ENCODE measurements at regions not wholly inside any gene's neighbourhood (a gene's known extent, or its start where the extent isn't known, plus 50 kb on each side); places are given as distances from the start of the nearest gene placed in this dataset.

- WGBS, 2 experiments (ENCODE audit: insufficient coverage in 1 of 2, insufficient read length in 1 of 2) = 88 to 100% methylated on average over 1 of the region's 1 CpG
- Histone ChIP-seq H3K27me3 (ENCODE audit: control insufficient read depth, insufficient read depth, low read length, poor library complexity, severe bottlenecking) (no peaks in the 10 kb centered on the region), H3K9me3 (ENCODE audit: control insufficient read depth, low read length) (no peaks in the 10 kb centered on the region), H3K4me1 (ENCODE audit: control insufficient read depth, insufficient read depth, low read length) (peaks cover 8% of the 10 kb centered on the region), H3K36me3 (ENCODE audit: control insufficient read depth, insufficient read depth, low read length) (no peaks in the 10 kb centered on the region), H3K27ac (ENCODE audit: low read depth, low read length) (no peak overlapping the region), H3K4me3 (ENCODE audit: low read length) (no peak overlapping the region), H3K9ac (ENCODE audit: extremely low read depth, low read length, poor library complexity, severe bottlenecking) (no peak overlapping the region)
- DNase-seq = no peak
- H3K27me3 Mint-ChIP-seq (ENCODE audit: insufficient read depth) = no peaks in the 10 kb centered on the region
- H3K4me1 Mint-ChIP-seq = peaks cover 18% of the 10 kb centered on the region
- H3K36me3 Mint-ChIP-seq (ENCODE audit: low read depth) = no peaks in the 10 kb centered on the region
- H3K4me3 Mint-ChIP-seq = no peak overlapping the region
- no peak overlapping the region for H3K27ac Mint-ChIP-seq
- no peaks in the 10 kb centered on the region for H3K9me3 Mint-ChIP-seq
- TF ChIP-seq, protein P1, sequence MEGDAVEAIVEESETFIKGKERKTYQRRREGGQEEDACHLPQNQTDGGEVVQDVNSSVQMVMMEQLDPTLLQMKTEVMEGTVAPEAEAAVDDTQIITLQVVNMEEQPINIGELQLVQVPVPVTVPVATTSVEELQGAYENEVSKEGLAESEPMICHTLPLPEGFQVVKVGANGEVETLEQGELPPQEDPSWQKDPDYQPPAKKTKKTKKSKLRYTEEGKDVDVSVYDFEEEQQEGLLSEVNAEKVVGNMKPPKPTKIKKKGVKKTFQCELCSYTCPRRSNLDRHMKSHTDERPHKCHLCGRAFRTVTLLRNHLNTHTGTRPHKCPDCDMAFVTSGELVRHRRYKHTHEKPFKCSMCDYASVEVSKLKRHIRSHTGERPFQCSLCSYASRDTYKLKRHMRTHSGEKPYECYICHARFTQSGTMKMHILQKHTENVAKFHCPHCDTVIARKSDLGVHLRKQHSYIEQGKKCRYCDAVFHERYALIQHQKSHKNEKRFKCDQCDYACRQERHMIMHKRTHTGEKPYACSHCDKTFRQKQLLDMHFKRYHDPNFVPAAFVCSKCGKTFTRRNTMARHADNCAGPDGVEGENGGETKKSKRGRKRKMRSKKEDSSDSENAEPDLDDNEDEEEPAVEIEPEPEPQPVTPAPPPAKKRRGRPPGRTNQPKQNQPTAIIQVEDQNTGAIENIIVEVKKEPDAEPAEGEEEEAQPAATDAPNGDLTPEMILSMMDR (conservative IDR thresholded peaks at IDR 0.05) = no peak
These were observed 1387.0 kb upstream of the RAG2 start for GRCh38 chr11:37984991-37985390.

DNA sequence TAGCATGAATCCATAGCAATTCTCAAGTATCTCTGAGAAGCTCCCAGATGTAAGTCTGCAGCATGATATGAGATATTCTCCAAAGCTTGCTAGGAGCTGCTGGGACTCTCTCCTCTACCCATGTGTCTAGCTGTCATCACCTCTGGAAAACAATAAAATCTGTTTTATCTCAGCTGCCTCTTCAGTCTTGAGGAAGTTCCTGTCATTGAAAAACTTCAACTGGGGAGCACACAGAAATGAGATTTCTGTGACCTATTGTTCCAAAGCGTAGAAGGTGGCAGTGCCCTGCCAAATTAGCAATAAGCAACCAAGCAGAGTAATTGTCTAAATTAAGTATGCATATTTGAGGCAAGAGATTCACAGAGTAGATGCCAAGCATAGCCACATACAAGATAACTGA is 1380.6 kb upstream of the RAG2 start:
- 60 to 92% methylated on average over 1 of the region's 1 CpG for WGBS, 2 experiments (ENCODE audit: insufficient coverage in 1 of 2, insufficient read length in 1 of 2)
- H3K27ac Mint-ChIP-seq = no peak overlapping the region
- no peaks in the 10 kb centered on the region for H3K9me3 Mint-ChIP-seq

DNA sequence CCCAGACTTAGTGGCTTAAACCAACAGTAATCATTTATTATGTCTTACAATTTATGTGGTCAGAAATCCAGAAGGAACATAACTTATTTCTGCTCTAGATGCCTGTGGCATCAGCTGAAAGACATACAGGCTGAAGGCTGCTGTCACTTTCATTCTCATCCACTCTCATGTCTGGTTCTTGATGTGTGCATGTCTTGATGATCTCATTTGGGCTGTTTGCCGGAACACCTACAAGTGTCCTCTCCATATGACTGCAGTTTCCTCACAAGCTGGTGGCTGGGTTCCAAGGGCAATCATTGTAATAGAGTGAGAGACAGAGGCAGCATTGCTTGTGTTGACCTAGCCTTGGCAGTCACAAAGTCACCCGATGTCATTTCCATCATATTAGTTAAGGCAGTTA is 1375.9 kb upstream of the RAG2 start:
- H3K9me3 ChIP-seq (ENCODE audit: control insufficient read depth, low read length) = peaks cover 8% of the 10 kb centered on the region
- H3K36me3 ChIP-seq (ENCODE audit: control insufficient read depth, insufficient read depth, low read length) = no peaks in the 10 kb centered on the region
- H3K4me1 Mint-ChIP-seq = peaks cover 38% of the 10 kb centered on the region
- H3K27ac ChIP-seq (ENCODE audit: low read depth, low read length) = no peak overlapping the region
- H3K36me3 Mint-ChIP-seq (ENCODE audit: low read depth) = peaks cover 3% of the 10 kb centered on the region
- DNase-seq = no peak
- H3K27me3 Mint-ChIP-seq (ENCODE audit: insufficient read depth) = no peaks in the 10 kb centered on the region
- no peak overlapping the region for H3K9ac ChIP-seq (ENCODE audit: extremely low read depth, low read length, poor library complexity, severe bottlenecking)
- TF ChIP-seq, protein P1 (conservative IDR thresholded peaks at IDR 0.05) = no peak
- no peak overlapping the region for H3K4me3 ChIP-seq (ENCODE audit: low read length)
- 93% methylated on average over 2 of the region's 2 CpGs; no CpG with 5 or more reads in 1 of the 2 experiments for WGBS, 2 experiments (ENCODE audit: insufficient coverage in 1 of 2, insufficient read length in 1 of 2)
- H3K9me3 Mint-ChIP-seq = peaks cover 12% of the 10 kb centered on the region
- no peaks in the 10 kb centered on the region for H3K27me3 ChIP-seq (ENCODE audit: control insufficient read depth, insufficient read depth, low read length, poor library complexity, severe bottlenecking)
- no peaks in the 10 kb centered on the region for H3K4me1 ChIP-seq (ENCODE audit: control insufficient read depth, insufficient read depth, low read length)
- H3K4me3 Mint-ChIP-seq = no peak overlapping the region
- no peak overlapping the region for H3K27ac Mint-ChIP-seq

More for the DNA sequence above, 1380.6 kb upstream of the RAG2 start:
- TF ChIP-seq, protein P1 (conservative IDR thresholded peaks at IDR 0.05) = no peak
- Histone ChIP-seq H3K36me3 (ENCODE audit: control insufficient read depth, insufficient read depth, low read length) (no peaks in the 10 kb centered on the region), H3K27me3 (ENCODE audit: control insufficient read depth, insufficient read depth, low read length, poor library complexity, severe bottlenecking) (no peaks in the 10 kb centered on the region), H3K4me3 (ENCODE audit: low read length) (no peak overlapping the region), H3K9me3 (ENCODE audit: control insufficient read depth, low read length) (no peaks in the 10 kb centered on the region), H3K9ac (ENCODE audit: extremely low read depth, low read length, poor library complexity, severe bottlenecking) (no peak overlapping the region), H3K27ac (ENCODE audit: low read depth, low read length) (no peak overlapping the region), H3K4me1 (ENCODE audit: control insufficient read depth, insufficient read depth, low read length) (no peaks in the 10 kb centered on the region)
- H3K36me3 Mint-ChIP-seq (ENCODE audit: low read depth) = no peaks in the 10 kb centered on the region
- DNase-seq = no peak
- H3K27me3 Mint-ChIP-seq (ENCODE audit: insufficient read depth) = no peaks in the 10 kb centered on the region
- H3K4me1 Mint-ChIP-seq = peaks cover 17% of the 10 kb centered on the region
- H3K4me3 Mint-ChIP-seq = no peak overlapping the region
